ENCODE measurements at regions not wholly inside any gene's neighbourhood (a gene's known extent, or its start where the extent isn't known, plus 50 kb on each side); places are given as distances from the start of the nearest gene placed in this dataset.

GRCh38 chr3:18494251-18494650 is 69.1 kb upstream of the SATB1 start:
- TF ChIP-seq ZNF335 (tag by site-specific recombination; conservative IDR thresholded peaks at IDR 0.05): no peak
- no peak for TF ChIP-seq ZBTB7A (tag by site-specific recombination; IDR thresholded peaks at IDR 0.05; ENCODE audit: low read depth)
- TF ChIP-seq ZNF658 (tag by site-specific recombination; IDR thresholded peaks at IDR 0.05): no peak
- TF ChIP-seq ZBTB26 (tag by site-specific recombination; optimal IDR thresholded peaks at IDR 0.05): no peak
- no peak for TF ChIP-seq CTCF (tag by site-specific recombination; IDR thresholded peaks at IDR 0.05)
- TF ChIP-seq ZNF416 (tag by site-specific recombination; IDR thresholded peaks at IDR 0.05): no peak
- no peak for TF ChIP-seq ZNF274 (IDR thresholded peaks at IDR 0.05; ENCODE audit: low read length)
- no peak for TF ChIP-seq ZNF274 (tag by site-specific recombination; IDR thresholded peaks at IDR 0.05; ENCODE audit: borderline replicate concordance)
- TF ChIP-seq ZNF510 (tag by site-specific recombination; IDR thresholded peaks at IDR 0.05; ENCODE audit: insufficient replicate concordance): no peak
- TF ChIP-seq REST (tag by site-specific recombination; IDR thresholded peaks at IDR 0.05): no peak
- no peak for TF ChIP-seq ZNF146 (tag by site-specific recombination; IDR thresholded peaks at IDR 0.05)
- TF ChIP-seq ZNF132 (tag by site-specific recombination; IDR thresholded peaks at IDR 0.05; ENCODE audit: borderline replicate concordance): no peak

Measured in HEK293 (cell line).